ENCODE measurements at regions not wholly inside any gene's neighbourhood (a gene's known extent, or its start where the extent isn't known, plus 50 kb on each side); places are given as distances from the start of the nearest gene placed in this dataset.

DNA sequence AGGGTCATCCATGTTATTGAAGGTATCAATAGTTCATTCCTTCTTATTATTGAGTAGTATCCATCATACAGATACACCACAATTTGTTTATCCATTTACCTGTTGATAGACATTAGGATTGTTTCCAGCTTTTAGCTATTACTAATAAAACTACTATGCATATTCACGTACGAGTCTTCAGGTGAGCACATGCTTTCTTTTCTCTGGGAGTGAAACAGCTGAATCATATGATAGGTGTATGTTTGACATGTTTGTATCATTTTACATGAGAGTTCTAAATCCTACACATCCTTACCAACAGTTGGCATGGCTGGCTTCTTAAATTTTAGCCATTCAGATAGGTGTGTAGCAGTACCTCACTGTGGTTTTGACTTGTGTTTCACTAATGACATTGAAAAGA lies 556.6 kb upstream of the DIPK2B start:
- DNase-seq (ENCODE audit: low read depth), result no peak

DNA sequence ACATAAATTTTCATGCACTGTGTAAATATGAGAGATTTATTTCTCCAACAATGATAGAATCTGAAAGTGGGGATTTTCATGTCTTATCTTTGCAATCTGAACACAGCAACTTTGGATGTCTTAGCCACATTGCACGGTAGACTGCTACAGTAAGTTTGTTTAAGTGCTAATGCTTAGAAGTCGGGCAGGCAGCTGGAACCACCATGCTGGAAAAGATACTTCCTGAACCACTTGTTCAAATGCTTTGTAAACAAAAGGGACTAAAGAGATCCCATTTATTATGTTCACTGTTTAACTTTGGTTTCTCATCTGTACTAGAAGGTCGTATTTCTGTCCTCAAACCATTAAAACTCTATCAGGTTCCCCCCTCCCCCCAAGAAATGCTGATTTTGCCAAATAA lies 555.9 kb upstream of the DIPK2B start:
- no peak for DNase-seq (ENCODE audit: low read depth)

DNA sequence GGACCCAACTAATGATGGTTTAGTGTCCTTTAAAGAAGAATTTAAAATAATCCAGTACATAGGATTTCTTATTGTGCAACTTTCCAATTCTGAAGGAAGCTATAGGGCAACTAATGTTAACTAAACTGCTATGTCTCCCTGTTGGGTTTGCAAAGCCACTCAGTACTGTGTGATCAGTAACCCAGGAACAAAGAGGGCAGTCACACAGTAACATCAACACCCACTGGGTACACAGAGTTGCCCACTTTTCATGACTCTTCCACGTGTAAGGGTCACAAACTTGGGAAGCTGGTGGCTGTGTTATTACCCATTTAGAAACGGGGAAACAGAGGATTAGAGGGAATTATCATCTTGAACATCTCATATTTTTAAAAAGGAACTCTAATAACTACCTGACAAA lies 555.0 kb upstream of the DIPK2B start:
- no peak for DNase-seq (ENCODE audit: low read depth)

DNA sequence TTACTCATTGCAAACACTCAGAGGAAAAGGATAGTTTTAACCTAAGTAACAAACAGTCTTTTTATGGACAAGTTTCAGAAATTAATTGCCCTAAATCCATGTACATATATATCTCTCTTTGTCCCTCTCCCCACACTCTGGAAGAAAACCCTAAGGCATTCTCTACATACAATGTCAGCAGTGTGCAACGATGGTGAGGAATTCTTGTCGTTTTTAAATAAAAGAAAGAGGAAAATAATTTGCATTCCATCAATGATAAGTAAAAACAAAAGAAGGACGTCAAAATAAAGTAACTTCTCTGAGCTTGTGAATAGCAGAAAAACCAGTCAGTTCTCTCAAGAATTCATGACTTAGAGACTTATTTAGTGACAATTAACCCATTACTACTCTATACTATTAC lies 550.5 kb upstream of the DIPK2B start:
- DNase-seq (ENCODE audit: low read depth), result no peak

DNA sequence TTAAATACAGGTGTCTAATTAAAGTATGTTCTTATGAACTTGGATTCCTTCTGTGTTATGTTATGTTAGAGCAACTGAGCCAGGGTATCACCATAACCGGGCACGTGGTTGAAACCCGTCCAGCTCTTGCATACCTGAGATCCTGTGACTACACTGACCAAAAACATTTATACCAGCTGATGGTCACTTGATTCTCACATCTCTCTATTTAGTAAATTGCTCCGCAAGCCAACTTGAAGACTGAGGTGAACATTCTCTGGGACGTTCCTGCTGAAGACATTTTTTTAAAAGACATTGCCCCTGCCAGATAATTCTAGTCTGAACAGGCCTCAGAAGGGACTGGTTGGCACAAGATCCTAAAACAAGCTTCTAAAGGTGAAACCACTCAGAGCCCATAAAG lies 550.0 kb upstream of the DIPK2B start:
- peak; percentile 70 for DNase-seq (ENCODE audit: low read depth)

DNA sequence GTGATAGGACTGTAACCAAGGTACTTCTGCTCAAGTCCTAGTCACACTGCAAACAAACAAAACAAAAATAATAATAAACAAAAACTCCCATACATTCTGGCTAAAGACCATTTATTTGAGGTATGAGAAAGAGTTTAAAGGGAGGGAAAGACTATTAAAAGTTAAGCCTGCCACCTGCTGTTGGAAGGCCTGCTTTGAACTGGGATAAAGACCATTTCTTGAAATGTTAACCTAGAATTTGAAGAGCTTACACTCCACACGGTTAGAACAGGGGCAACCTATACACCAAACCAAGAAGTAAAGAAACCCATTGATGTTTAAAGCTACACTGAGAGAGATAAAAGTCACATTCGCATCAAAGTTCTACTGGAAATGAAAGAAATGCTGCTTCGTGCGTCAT lies 548.7 kb upstream of the DIPK2B start:
- DNase-seq (ENCODE audit: low read depth), result no peak

DNA sequence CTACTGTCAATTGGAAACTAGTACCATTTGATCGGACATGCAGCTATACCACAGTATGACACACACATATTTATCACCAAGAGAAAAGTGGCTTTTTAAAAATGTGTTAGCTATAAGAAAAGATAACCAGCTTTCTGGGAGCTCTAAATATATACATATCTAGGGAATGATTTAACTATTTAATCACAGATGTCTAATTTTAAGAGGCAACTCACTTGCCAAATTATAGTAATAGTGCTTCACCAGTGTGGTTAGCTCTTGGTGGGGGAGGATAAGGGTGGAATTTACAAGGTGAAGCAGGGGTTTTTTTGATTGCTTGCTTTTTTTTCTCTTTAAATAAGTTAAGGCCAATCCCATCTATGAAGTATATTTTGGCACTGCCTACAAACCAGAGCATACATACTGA lies 547.7 kb upstream of the DIPK2B start:
- no peak for DNase-seq (ENCODE audit: low read depth)

DNA sequence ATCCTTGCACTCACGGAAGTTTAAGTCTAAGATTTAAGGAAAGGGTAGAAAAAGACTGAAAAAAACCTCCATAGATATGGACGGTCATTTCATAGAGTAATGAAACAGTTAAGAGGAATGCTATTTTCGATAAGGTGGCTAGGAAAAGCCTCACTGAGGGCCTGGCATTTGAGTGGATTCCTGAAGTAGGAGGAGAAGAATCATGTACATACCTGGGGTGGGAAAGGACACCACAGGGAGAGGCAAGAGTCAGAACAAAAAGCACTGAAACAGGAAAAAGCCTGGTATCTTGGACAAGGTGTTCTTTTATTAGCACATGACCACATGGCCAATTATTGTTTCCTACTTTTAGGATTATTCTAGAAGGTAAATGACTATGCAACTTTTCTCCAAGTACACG lies 547.2 kb upstream of the DIPK2B start:
- no peak for DNase-seq (ENCODE audit: low read depth)

DNA sequence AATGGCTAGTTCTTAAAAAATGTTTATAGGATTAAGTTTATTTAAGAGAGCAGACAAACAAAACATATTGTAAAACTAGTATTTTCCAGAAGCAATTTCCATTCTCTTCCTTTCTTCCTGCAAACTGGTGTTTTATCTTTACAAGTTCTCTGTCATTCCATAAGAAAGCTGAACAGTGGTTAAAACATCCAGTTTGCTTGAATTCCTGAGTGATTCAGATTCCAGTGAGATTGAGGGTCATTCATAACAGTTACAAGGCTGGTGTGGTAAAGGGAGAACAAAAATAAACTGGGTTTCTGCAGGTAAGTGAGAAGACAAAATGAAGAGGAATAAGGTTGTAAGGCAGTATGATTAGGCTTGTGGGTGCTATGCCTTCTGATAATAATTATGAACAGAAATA lies 544.8 kb upstream of the DIPK2B start:
- DNase-seq (ENCODE audit: low read depth), result no peak

DNA sequence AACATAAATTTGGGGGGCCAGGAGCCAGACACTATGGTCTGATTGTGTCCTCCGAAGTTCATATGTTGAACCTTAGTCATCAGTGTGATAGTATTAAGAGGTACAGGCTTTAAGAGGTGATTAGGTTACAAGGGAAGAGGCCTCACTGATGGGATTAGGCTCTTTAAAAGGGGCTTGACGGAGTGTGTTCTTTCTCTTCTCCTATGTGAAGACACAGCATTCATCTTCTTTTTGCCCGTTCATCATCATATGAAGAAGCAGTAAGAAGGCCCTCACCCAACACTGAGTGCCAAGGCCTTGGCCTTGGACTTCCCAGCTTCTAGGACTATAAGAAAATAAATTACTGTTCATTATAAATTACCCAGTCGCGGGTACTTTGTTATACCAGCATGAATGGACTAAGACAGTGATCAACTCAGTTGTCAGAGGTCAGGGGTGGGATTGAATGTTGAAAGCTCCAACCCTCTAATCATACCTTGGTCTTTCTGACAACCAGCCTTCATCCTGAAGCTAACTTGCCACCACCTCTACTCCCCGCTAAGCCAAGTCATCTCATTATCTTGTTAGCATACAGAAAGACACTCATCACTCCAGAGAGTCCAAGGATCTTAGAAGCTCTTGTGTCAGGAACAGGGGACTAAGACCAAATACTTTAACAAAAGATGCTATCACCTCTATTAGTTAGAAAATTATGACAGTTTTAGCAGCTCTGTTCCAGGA lies 543.4 kb upstream of the DIPK2B start:
- DNase-seq (ENCODE audit: low read depth), result no peak

DNA sequence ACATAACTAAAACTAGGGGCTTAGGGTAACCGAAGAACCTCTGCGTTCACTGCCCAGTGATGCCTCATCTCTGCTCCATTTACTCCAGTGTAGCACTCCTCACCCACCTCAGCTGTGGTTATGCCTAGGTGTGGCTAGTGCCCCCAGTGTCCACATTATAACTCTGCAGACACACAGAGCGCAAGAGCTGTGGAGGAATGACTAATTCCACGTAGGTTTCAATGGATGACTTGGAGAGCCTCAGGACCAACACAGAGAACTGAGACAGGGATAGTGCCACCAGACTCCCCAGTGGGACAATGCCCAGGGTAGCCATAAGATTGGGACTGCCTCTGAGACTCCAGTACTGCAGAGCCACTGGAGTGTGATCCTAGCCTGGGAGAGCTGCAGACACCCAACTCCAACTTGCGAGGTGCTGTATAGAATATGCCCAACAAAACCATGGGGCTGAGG lies 542.4 kb upstream of the DIPK2B start:
- DNase-seq (ENCODE audit: low read depth), result no peak

DNA sequence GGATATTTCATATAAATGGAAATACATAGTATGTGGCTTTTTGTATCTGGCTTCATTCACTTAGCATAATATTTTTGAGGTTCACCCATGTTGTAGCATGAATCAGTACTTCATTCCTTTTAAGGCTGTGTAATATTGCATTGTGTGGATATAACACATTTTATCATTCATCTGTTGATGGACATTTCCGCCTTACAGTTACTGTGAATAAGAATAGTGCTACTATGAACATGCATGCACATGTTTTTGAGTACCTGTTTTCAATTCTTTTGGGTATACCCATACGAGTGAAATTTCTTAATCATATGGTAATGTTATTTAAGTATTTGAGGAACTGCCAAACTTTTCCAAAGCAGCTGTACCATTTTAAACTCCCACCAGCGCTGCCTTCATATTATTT lies 539.6 kb upstream of the DIPK2B start:
- no peak for DNase-seq (ENCODE audit: low read depth)

DNA sequence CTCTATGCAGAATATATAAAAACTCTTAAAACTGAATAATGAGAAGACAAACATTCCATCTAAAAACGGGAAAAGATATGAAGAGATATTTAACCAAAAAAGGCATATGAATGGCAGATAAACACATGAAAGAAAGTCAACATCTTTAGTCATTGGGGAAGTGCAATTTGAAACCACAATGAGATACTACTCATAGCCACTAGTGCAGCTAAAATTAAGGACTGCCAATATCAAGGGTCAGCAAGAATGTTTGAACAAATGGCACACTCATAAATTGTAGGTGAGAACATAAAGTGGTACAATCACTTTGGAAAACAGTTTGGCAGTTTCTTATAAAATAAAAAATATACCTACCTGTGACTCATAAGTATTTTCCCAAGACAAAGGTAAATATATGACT lies 534.9 kb upstream of the DIPK2B start:
- DNase-seq (ENCODE audit: low read depth), result no peak

DNA sequence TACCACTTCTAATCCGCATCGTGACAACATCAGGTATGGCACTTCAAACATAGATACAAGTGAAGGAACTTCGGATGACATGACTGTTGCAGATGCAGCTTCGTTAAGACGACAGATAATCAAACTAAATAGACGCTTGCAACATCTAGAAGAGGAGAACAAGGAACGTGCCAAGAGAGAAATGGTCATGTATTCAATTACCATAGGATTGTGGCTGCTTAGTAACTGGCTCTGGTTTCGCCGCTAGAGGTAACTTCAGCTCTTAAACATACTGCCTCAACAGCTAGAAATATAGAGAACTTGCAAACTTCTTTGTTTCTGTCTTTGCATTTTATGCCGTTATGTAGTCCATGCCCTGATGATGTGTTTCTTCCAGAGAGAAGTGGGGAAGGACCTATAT lies 530.8 kb upstream of the DIPK2B start:
- DNase-seq (ENCODE audit: low read depth), result no peak

DNA sequence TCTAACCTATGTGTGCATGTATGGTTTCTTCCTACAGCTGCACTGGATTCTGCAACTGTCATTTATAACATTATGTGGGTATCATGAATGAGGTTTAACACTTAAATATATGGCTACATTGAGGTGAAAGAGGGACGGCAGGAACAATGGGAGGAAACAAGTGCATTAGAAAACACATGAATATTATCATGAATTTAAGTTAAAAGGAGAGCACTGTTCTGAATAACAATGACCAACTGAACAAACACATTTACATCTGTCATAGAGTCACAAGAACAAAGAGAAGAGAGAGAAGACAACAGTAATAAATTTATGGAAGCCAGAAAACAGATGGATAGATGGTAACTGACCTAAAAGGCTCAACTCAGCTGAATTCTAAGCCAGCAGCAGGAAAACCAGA lies 527.1 kb upstream of the DIPK2B start:
- no peak for DNase-seq (ENCODE audit: low read depth)

DNA sequence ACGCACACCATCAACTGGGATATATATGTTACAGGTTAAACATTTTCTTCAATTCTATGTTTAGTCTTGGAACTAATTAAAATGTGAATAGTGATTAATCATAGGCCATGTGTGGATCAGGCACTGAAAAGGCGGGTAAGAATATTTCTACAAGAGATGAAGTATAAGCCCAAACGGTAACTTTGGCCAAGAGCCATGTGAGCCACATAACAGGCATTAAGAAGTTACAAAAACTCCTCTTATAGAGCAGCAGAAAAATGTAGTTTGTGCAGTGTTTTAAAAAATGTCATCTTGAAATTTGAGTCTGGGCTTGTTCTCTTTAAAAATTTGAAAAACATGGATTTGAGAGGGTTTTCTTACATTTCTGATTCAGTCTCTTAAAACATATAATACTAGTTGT lies 521.8 kb upstream of the DIPK2B start:
- DNase-seq (ENCODE audit: low read depth), result no peak

DNA sequence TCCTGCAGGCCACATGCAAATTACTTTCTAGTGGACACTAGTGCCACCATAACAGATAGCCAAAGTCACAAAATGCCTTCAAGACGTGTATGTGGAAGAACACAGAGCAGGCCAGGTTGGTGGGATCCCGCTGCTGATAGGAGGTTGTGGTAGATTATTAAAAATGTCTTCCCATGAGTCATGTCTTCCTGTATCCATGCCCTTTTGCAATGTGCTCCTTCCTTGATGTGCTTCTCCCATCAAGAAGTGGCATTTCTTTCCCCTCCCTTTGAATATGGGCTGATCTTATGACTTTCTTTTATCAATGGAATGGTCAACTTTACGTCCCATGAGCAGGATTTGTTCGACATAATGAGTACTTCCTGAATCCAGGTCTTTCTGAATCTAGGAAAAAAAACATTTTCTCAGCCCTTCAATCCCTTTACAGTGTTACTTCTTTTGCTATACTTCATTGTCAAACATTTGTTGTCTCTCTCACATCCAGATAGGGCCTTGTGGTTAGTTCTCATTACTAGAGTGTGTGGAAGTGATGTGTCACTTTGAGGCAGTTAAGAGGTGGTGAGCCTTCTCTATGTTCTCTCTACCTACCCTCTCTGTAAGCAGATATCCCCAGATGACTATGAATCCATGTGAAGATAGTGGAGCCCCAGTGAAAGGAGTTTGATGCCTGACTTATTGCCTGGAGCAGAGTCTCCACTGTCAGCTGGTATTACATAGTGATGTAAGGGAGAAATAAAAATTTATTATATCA lies 519.2 kb upstream of the DIPK2B start:
- DNase-seq (ENCODE audit: low read depth), result peak; percentile 31

DNA sequence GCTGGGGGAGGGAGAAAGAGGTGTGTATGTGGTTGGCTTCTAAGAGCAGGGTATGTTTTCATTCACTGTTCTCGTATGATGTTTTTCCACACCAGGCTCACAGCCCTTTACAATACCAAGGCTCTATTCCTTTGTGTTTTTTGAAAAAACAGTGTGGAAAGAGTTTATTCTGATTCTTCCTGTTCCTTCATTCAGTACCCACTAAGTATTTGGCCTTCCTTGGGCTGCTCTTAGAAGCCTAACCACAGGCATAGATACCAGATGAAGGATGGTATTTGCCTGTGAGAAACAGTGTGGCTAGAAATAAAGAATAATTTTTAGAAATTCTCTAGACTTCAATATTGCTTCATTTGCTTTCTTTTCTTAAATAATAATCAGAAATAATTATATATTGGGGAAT lies 518.0 kb upstream of the DIPK2B start:
- DNase-seq (ENCODE audit: low read depth), result no peak

DNA sequence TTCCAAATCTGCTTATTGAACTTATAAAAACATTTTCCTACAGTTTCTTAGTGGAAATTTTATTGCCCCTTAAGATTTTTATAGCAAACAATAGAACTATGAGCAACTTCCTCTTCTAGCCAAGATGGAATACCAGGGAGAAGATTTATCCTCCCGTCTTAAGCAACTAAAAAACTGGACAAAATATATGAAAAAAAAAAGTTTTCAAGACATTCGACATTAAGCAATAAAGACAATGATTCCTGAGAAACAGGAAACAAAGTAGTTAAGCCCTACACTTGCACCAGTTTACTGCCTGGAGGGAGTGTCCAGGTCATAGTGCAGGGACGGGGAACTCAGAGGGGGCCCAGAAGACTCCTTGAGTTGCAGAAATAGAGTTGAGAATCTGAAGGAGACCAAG lies 516.1 kb upstream of the DIPK2B start:
- DNase-seq (ENCODE audit: low read depth), result no peak

DNA sequence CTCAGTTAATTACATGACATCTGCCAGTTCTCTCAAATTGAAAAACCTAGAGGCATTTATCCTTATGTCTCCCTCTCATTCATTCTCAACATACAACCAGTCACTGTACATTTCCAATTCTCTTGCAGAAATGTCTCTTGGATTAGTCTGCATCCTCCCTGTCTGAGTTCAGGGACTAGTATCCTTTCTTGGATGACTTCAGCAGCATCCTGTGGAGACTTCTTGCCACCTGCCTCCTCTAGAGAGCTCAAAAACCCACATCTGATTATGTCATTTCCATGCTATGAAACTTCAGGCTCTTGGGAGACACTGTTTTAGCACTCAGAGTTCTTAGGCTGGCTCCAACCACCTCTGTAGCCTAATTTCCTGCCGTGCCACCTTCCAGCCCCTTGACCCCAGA lies 515.1 kb upstream of the DIPK2B start:
- peak; percentile 32 for DNase-seq (ENCODE audit: low read depth)

DNA sequence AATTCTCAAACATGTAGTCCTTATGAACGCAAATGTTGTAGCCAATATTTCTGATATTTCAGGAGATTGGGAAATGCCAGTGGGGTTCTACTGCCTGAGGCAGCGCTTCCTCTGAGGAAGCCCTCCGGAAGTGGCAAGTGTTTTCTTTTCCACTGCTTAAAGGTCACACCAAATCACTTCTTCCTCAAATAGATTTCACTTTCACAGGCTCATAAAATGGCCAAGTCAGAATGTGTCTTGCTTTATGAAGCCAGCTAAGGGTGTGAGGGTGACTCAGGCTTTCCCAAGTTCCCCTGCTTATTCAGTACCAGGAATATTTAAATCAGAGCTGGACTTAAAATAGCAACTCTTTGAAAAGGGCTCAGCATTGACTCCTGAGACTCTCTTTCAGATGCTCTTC lies 514.2 kb upstream of the DIPK2B start:
- peak; percentile 61 for DNase-seq (ENCODE audit: low read depth)

DNA sequence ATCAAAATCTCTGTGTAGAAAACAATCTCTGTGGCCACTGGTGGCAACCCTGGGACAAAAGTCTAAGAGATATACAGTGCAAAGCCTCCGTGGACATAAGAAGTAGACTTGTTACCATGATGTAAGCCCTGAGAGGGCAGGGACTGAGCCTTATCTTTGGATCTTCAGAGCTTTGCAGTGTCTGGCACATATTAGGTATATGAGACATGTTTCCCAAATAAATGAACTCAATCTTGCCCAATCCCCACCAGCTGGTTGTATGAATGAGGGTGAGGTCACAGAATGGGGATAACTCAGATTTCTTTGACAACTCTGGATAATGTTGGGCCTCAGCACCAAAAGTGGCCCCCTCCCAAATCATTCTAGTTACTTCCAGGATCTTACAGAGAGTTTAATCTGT lies 511.4 kb upstream of the DIPK2B start:
- DNase-seq (ENCODE audit: low read depth), result no peak

DNA sequence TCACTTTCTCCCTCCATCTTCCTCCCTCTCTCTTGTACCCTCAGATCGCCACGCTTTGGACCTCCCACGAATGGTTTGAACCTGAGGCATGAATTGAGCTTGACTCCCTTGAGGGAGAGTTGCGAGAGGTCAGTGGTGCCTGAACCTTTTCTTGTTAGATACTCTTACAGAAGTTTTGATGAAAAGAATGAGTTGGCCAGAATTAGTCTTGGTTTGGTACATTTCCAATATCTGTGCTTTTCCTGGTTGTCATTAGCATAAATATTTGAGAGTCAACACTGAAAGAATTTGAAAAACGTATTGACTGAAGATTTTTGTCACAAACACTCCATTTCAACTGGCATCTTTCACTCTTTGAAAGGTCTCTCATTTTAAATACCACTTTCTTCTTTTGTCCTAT lies 510.6 kb upstream of the DIPK2B start:
- DNase-seq (ENCODE audit: low read depth), result no peak
